ENCODE measurements at regions not wholly inside any gene's neighbourhood (a gene's known extent, or its start where the extent isn't known, plus 50 kb on each side); places are given as distances from the start of the nearest gene placed in this dataset.

GRCh38 chr18:42348722-42349121 is 393.7 kb downstream of the PIK3C3 start:
- TF ChIP-seq EZH2 (IDR thresholded peaks at IDR 0.05; ENCODE audit: insufficient read depth, poor library complexity, severe bottlenecking) (no peak), EZH2phosphoT487 (IDR thresholded peaks at IDR 0.05; ENCODE audit: insufficient read depth, low read depth) (no peak)
